CD4-positive, alpha-beta T cell (primary cell): ENCODE measurements at regions not wholly inside any gene's neighbourhood (a gene's known extent, or its start where the extent isn't known, plus 50 kb on each side); places are given as distances from the start of the nearest gene placed in this dataset.

Experiments used
- ATAC-seq: fragments of 200-7000 bp; cut with Tn5 transposase; one replicate; pipeline ENCODE4 v1.10.0; 2022; ENCODE audit warnings: mild to moderate bottlenecking; ENCODE audit not compliant: poor library complexity
- CTCF ChIA-PET: fragments of 350-600 bp; sonication (Branson Sonifier 250); formaldehyde crosslinking; loops from one replicate; lab custom pipeline; 2021; ENCODE audit warnings: antibody characterized with exemption, inconsistent platforms; lab: Charles Lee
- POLR2A ChIA-PET: fragments of 350-600 bp; sonication (Branson Sonifier 250); formaldehyde crosslinking; loops from one replicate; lab custom pipeline; 2021; ENCODE audit warnings: antibody characterized with exemption, inconsistent platforms; lab: Charles Lee
- DNase-seq, 14 experiments: peaks; one replicate each; pipeline ENCODE4 v3.0.0-alpha.2; 2013 to 2020; ENCODE audit warnings: mixed read lengths in 2 of 14
- H3K27ac ChIP-seq, 2 donors: one replicate each; pipeline versions ENCODE4 v1.5.1 to v1.7.0; 2013; ENCODE audit warnings: low read length in 2 of 2, low read depth in 1 of 2, mild to moderate bottlenecking in 1 of 2
- H3K27me3 ChIP-seq, 2 experiments: 1 replicate in 1 of 2; 2 replicates in 1 of 2; pipeline versions ENCODE4 v1.6.1 to v1.7.0; 2013; ENCODE audit warnings: low read length in 2 of 2, control low read depth in 1 of 2, mild to moderate bottlenecking in 1 of 2, moderate library complexity in 1 of 2; ENCODE audit not compliant: insufficient read depth in 2 of 2, control insufficient read depth in 1 of 2
- H3K36me3 ChIP-seq: one replicate; pipeline ENCODE4 v1.6.1; 2013; ENCODE audit warnings: low read length, control low read depth; ENCODE audit not compliant: insufficient read depth
- H3K4me1 ChIP-seq: one replicate; pipeline ENCODE4 v1.6.1; 2013; ENCODE audit warnings: low read length, control low read depth; ENCODE audit not compliant: insufficient read depth
- H3K4me3 ChIP-seq: one replicate; pipeline ENCODE4 v1.5.1; 2013; ENCODE audit warnings: mild to moderate bottlenecking, low read length, moderate library complexity
- H3K9me3 ChIP-seq, 2 experiments: 1 replicate in 1 of 2; 2 replicates in 1 of 2; pipeline versions ENCODE4 v1.6.1 to v1.7.0; 2013; ENCODE audit warnings: low read length in 2 of 2, mild to moderate bottlenecking in 2 of 2, control low read depth in 1 of 2, moderate library complexity in 1 of 2; ENCODE audit not compliant: control insufficient read depth in 1 of 2, insufficient read depth in 1 of 2
- H3K27ac Mint-ChIP-seq: one replicate; pipeline ENCODE4 v1.8.0; 2020; ENCODE audit warnings: mixed read lengths
- H3K27me3 Mint-ChIP-seq: one replicate; pipeline ENCODE4 v1.8.0; 2021; ENCODE audit warnings: mixed read lengths
- H3K36me3 Mint-ChIP-seq: one replicate; pipeline ENCODE4 v1.8.0; 2021; ENCODE audit warnings: low read depth, mixed read lengths
- H3K4me1 Mint-ChIP-seq: one replicate; pipeline ENCODE4 v1.8.0; 2021; ENCODE audit warnings: low read depth, mixed read lengths
- H3K4me3 Mint-ChIP-seq: one replicate; pipeline ENCODE4 v1.8.0; 2020; ENCODE audit warnings: mild to moderate bottlenecking, mixed read lengths
- H3K9me3 Mint-ChIP-seq: one replicate; pipeline ENCODE4 v1.8.0; 2020; ENCODE audit warnings: mixed read lengths
- CTCF ChIP-seq: fragments of 200-600 bp; IDR thresholded peaks from one replicate; pipeline ENCODE4 v1.8.0; 2022; ENCODE audit warnings: antibody characterized with exemption, mild to moderate bottlenecking
- intact Hi-C, 2 experiments: fragments of 100-400 bp; cut with DNase I in 1 of 2; cut with micrococcal nuclease in 1 of 2; formaldehyde crosslinking; loops; one replicate each; pipeline versions ENCODE4 v1.15.1 to v1.9.0; 2023 to 2025; cut with DNase I, micrococcal nuclease

- CTCF ChIA-PET = no interaction called here
- ATAC-seq = no peak
- no peaks in the 10 kb centered on the region for H3K36me3 ChIP-seq
- H3K27ac Mint-ChIP-seq = no peak overlapping the region
- H3K4me1 ChIP-seq = no peaks in the 10 kb centered on the region
- DNase-seq = no peak
- H3K9me3 Mint-ChIP-seq = peaks cover 3% of the 10 kb centered on the region
- intact Hi-C loops = no loop called here
- H3K4me3 Mint-ChIP-seq = no peak overlapping the region
- no peaks in the 10 kb centered on the region for H3K27me3 ChIP-seq
- H3K4me3 ChIP-seq = no peak overlapping the region
- H3K27me3 Mint-ChIP-seq = no peaks in the 10 kb centered on the region
- no peak overlapping the region for H3K27ac ChIP-seq
- no peaks in the 10 kb centered on the region for H3K4me1 Mint-ChIP-seq
- TF ChIP-seq CTCF = no peak
- no peaks in the 10 kb centered on the region for H3K36me3 Mint-ChIP-seq
- H3K9me3 ChIP-seq = no peaks in the 10 kb centered on the region
- POLR2A ChIA-PET = no interaction called here
Measured at GRCh38 chr12:17695495-17695894, 394.5 kb downstream of the RERGL start.

GRCh38 chr12:17691369-17691768 is 398.6 kb downstream of the RERGL start:
- Histone ChIP-seq H3K4me1 (no peaks in the 10 kb centered on the region), H3K27ac (no peak overlapping the region), H3K36me3 (no peaks in the 10 kb centered on the region), H3K4me3 (no peak overlapping the region), H3K9me3 (peaks cover 3 to 4% of the 10 kb centered on the region in 2 experiments), H3K27me3 (no peaks in the 10 kb centered on the region)
- no peak for ATAC-seq
- DNase-seq = no peak
- no peak for TF ChIP-seq CTCF
- intact Hi-C loops = no loop called here
- Mint-ChIP-seq H3K4me1 (no peaks in the 10 kb centered on the region), H3K27me3 (no peaks in the 10 kb centered on the region), H3K36me3 (no peaks in the 10 kb centered on the region), H3K9me3 (peaks cover 8% of the 10 kb centered on the region), H3K4me3 (no peak overlapping the region), H3K27ac (no peak overlapping the region)
- ChIA-PET POLR2A (no interaction called here), CTCF (no interaction called here)

GRCh38 chr12:17680220-17680619 is 409.8 kb downstream of the RERGL start:
- Mint-ChIP-seq H3K4me1 (no peaks in the 10 kb centered on the region), H3K9me3 (peaks cover 7% of the 10 kb centered on the region), H3K4me3 (no peak overlapping the region), H3K27ac (no peak overlapping the region), H3K36me3 (no peaks in the 10 kb centered on the region), H3K27me3 (no peaks in the 10 kb centered on the region)
- H3K4me3 ChIP-seq = no peak overlapping the region
- H3K27me3 ChIP-seq = no peaks in the 10 kb centered on the region
- H3K36me3 ChIP-seq = no peaks in the 10 kb centered on the region
- peaks cover 0 to 5% of the 10 kb centered on the region in 2 experiments for H3K9me3 ChIP-seq
- intact Hi-C loops = no loop called here
- no peak overlapping the region for H3K27ac ChIP-seq
- CTCF ChIA-PET = no interaction called here
- no peak for ATAC-seq
- no peak for TF ChIP-seq CTCF
- no peak for DNase-seq
- H3K4me1 ChIP-seq = no peaks in the 10 kb centered on the region
- POLR2A ChIA-PET = no interaction called here
